ENCODE measurements at regions not wholly inside any gene's neighbourhood (a gene's known extent, or its start where the extent isn't known, plus 50 kb on each side); places are given as distances from the start of the nearest gene placed in this dataset.
"Not testable (repeated sequence)": the region's sequence is repeated elsewhere in the genome, so short reads cannot be mapped to it uniquely, and the experiment has no call there.

DNA sequence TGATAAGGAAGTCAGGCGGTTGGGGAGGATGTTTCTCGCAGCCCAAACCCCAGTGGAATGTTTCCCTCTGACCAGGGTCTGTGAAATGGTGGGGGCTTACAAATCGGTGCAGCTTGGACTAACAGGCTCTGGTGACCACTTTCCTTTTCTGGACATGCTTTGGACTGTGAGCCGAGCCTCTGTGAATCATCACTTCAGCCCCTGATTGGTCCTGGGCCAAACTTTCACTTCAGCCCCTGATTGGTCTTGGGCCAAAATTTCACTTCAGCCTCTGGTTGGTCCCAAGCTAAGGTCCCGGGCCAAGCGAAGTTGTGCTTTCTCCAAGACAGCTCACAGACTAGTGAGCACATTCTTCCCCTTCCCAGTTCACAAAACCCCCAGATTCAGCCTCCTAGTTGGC is 223.7 kb upstream of the ANKRD20A1 start:
- CTCF ChIA-PET; H3K4me3 ChIP-seq (ENCODE audit: low read depth, low read length); intact Hi-C loops (cut with micrococcal nuclease; ENCODE audit: unreplicated experiment); H3K27me3 Mint-ChIP-seq (ENCODE audit: insufficient read depth, unreplicated experiment); DNase-seq; H3K36me3 ChIP-seq (ENCODE audit: control insufficient read depth, insufficient read depth, low read length); BruUV-seq (replicated peaks); H3K36me3 Mint-ChIP-seq (ENCODE audit: insufficient read depth, unreplicated experiment); H3K4me1 Mint-ChIP-seq (ENCODE audit: low read depth, unreplicated experiment); POLR2A ChIA-PET; H3K9me3 ChIP-seq; H3K4me1 ChIP-seq; H3K27me3 ChIP-seq (replicated peaks; ENCODE audit: control insufficient read depth, insufficient read depth, low read length); H3K4me3 Mint-ChIP-seq (ENCODE audit: unreplicated experiment); H3K27ac Mint-ChIP-seq (ENCODE audit: unreplicated experiment); H3K9me3 Mint-ChIP-seq (ENCODE audit: unreplicated experiment): not testable (repeated sequence)

DNA sequence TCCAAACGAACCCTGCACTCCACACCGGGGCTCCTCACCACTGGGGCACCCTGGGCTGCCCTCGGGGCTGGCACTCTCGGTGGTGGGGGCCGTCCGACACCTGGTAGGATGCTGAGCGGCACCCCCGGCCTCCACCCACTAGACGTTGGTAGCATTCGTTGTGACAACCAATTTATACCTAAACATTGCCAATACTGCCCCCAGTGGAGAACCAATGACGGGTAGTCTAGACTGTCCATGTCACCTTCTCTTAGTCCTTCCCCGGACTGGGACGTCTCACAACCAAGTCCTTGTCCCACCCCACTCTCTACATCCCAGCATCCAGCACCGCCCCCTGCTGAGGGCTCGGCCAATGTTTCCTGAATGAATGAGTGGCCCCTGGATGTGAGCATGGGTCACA is 246.8 kb upstream of the ANKRD20A1 start:
- CTCF ChIA-PET; H3K27me3 ChIP-seq (replicated peaks; ENCODE audit: control insufficient read depth, insufficient read depth, low read length); POLR2A ChIA-PET; H3K4me1 ChIP-seq; DNase-seq; H3K4me3 Mint-ChIP-seq (ENCODE audit: unreplicated experiment); H3K9me3 ChIP-seq; H3K4me1 Mint-ChIP-seq (ENCODE audit: low read depth, unreplicated experiment); H3K27ac Mint-ChIP-seq (ENCODE audit: unreplicated experiment); H3K9me3 Mint-ChIP-seq (ENCODE audit: unreplicated experiment); H3K27me3 Mint-ChIP-seq (ENCODE audit: insufficient read depth, unreplicated experiment); H3K36me3 Mint-ChIP-seq (ENCODE audit: insufficient read depth, unreplicated experiment); BruUV-seq (replicated peaks); H3K36me3 ChIP-seq (ENCODE audit: control insufficient read depth, insufficient read depth, low read length); H3K4me3 ChIP-seq (ENCODE audit: low read depth, low read length); intact Hi-C loops (cut with micrococcal nuclease; ENCODE audit: unreplicated experiment): not testable (repeated sequence)

DNA sequence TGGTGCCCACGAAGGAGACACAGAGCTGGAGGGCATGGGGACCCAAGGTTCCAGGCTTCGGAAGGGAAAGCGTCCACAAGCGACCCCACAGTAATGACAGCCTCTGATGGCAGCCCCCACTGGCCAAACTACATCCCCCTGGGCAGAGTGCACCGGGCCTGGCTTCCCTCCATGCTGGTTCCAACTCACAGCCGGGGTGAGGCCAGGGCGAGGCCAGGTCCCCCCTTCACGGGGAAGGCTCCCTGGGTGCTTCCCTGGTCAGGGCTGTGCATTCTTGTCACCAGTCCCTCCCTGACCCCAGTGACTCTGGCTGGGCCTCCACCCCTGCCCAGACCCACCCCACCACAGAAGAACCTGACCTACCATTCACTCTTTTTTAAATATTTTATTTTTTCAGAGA is 248.9 kb upstream of the ANKRD20A1 start:
- H3K27me3 Mint-ChIP-seq (ENCODE audit: insufficient read depth, unreplicated experiment); H3K4me1 Mint-ChIP-seq (ENCODE audit: low read depth, unreplicated experiment); H3K36me3 Mint-ChIP-seq (ENCODE audit: insufficient read depth, unreplicated experiment); H3K9me3 Mint-ChIP-seq (ENCODE audit: unreplicated experiment); intact Hi-C loops (cut with micrococcal nuclease; ENCODE audit: unreplicated experiment); H3K36me3 ChIP-seq (ENCODE audit: control insufficient read depth, insufficient read depth, low read length); POLR2A ChIA-PET; H3K27me3 ChIP-seq (replicated peaks; ENCODE audit: control insufficient read depth, insufficient read depth, low read length); H3K4me1 ChIP-seq; H3K4me3 Mint-ChIP-seq (ENCODE audit: unreplicated experiment); BruUV-seq (replicated peaks); H3K4me3 ChIP-seq (ENCODE audit: low read depth, low read length); H3K27ac Mint-ChIP-seq (ENCODE audit: unreplicated experiment); CTCF ChIA-PET; H3K9me3 ChIP-seq; DNase-seq: not testable (repeated sequence)

DNA sequence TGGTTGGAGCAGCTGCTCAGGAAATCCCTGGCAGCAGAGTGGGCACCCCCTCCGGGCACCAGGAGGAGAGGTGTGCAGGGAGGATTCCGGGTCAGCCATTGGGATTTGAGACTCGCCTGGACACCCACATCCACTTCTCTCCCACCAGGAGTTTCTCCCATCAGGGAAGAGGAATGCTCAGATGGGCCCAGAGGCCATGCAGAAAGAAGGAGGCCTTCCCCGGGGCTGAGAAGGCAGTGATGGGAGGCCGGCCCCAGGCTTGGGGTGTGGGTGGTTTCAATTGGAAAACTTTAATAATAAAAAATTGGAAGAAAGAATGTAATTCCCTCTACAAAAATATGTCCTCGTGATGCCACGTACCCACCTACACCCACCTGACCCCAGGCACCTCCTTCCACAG is 249.3 kb upstream of the ANKRD20A1 start:
- H3K4me3 Mint-ChIP-seq (ENCODE audit: unreplicated experiment); H3K36me3 Mint-ChIP-seq (ENCODE audit: insufficient read depth, unreplicated experiment); POLR2A ChIA-PET; H3K9me3 Mint-ChIP-seq (ENCODE audit: unreplicated experiment); H3K27ac Mint-ChIP-seq (ENCODE audit: unreplicated experiment); H3K4me3 ChIP-seq (ENCODE audit: low read depth, low read length); DNase-seq; H3K4me1 Mint-ChIP-seq (ENCODE audit: low read depth, unreplicated experiment); H3K36me3 ChIP-seq (ENCODE audit: control insufficient read depth, insufficient read depth, low read length); BruUV-seq (replicated peaks); H3K9me3 ChIP-seq; H3K27me3 Mint-ChIP-seq (ENCODE audit: insufficient read depth, unreplicated experiment); intact Hi-C loops (cut with micrococcal nuclease; ENCODE audit: unreplicated experiment); CTCF ChIA-PET; H3K27me3 ChIP-seq (replicated peaks; ENCODE audit: control insufficient read depth, insufficient read depth, low read length); H3K4me1 ChIP-seq: not testable (repeated sequence)

DNA sequence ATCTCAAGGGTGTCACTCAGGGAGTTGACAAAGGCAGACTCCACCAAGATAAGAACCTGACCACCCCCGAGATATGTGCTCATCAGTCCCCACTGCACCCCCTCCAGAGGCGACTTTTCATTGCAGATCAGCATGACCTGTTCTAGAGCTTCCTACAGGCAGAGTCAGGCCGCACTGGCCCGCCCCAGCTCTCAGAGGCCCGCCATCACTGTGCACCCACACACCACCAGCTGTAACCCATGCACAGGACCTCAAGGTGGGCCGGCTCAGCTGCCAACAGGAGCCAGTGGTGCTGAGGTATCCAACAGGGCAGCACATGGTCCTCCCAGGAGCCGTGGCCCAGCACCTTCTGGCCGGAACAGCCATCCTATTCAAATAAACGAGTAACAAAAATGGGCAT is 253.6 kb upstream of the ANKRD20A1 start:
- H3K4me3 ChIP-seq (ENCODE audit: low read depth, low read length); H3K4me1 ChIP-seq; H3K27me3 ChIP-seq (replicated peaks; ENCODE audit: control insufficient read depth, insufficient read depth, low read length); intact Hi-C loops (cut with micrococcal nuclease; ENCODE audit: unreplicated experiment); H3K4me3 Mint-ChIP-seq (ENCODE audit: unreplicated experiment); H3K9me3 ChIP-seq; H3K27me3 Mint-ChIP-seq (ENCODE audit: insufficient read depth, unreplicated experiment); H3K36me3 Mint-ChIP-seq (ENCODE audit: insufficient read depth, unreplicated experiment); H3K9me3 Mint-ChIP-seq (ENCODE audit: unreplicated experiment); CTCF ChIA-PET; H3K36me3 ChIP-seq (ENCODE audit: control insufficient read depth, insufficient read depth, low read length); DNase-seq; H3K27ac Mint-ChIP-seq (ENCODE audit: unreplicated experiment); BruUV-seq (replicated peaks); H3K4me1 Mint-ChIP-seq (ENCODE audit: low read depth, unreplicated experiment); POLR2A ChIA-PET: not testable (repeated sequence)

DNA sequence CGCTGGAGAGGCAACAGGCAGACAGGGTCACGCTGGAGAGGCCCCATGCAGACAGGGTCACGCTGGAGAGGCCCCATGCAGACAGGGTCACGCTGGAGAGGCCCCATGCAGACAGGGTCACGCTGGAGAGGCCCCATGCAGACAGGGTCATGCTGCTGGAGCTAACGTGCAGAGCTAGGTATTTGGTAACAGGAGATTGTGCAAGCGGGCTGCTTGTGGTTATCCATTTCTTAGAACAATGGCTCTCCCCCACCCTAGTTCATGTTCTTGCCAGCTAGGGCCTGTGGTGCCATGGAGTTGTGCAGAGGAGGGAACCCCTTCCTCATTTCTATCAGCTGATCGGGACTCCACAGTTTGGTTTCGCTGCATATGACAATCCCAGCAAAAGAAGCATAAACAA is 255.1 kb upstream of the ANKRD20A1 start:
- H3K36me3 ChIP-seq (ENCODE audit: control insufficient read depth, insufficient read depth, low read length); H3K4me1 ChIP-seq; H3K4me3 ChIP-seq (ENCODE audit: low read depth, low read length); H3K4me3 Mint-ChIP-seq (ENCODE audit: unreplicated experiment); DNase-seq; CTCF ChIA-PET; H3K27me3 ChIP-seq (replicated peaks; ENCODE audit: control insufficient read depth, insufficient read depth, low read length); H3K4me1 Mint-ChIP-seq (ENCODE audit: low read depth, unreplicated experiment); intact Hi-C loops (cut with micrococcal nuclease; ENCODE audit: unreplicated experiment); POLR2A ChIA-PET; H3K27me3 Mint-ChIP-seq (ENCODE audit: insufficient read depth, unreplicated experiment); H3K9me3 Mint-ChIP-seq (ENCODE audit: unreplicated experiment); BruUV-seq (replicated peaks); H3K27ac Mint-ChIP-seq (ENCODE audit: unreplicated experiment); H3K36me3 Mint-ChIP-seq (ENCODE audit: insufficient read depth, unreplicated experiment); H3K9me3 ChIP-seq: not testable (repeated sequence)

DNA sequence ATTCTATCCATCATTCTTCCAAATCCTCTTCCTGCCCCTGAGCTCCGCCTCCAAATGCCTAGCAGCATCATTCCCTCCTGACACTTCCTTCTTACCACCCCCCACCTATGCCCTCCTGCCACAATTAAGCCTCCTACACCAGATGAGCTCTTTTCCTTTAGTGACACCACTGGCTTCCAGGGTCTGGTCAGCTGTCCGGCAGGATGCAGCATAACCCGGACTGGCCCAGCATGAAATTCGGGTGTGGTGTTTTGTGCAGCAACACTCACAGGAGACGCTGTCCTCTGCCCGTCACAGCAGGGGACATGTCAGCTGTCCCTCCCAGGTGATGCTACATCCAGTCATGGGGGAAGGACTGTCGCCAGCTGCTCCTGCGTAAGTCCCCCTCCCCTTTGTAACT is 266.3 kb upstream of the ANKRD20A1 start:
- H3K36me3 Mint-ChIP-seq (ENCODE audit: insufficient read depth, unreplicated experiment); H3K27ac Mint-ChIP-seq (ENCODE audit: unreplicated experiment); POLR2A ChIA-PET; H3K27me3 ChIP-seq (replicated peaks; ENCODE audit: control insufficient read depth, insufficient read depth, low read length); H3K4me3 ChIP-seq (ENCODE audit: low read depth, low read length); CTCF ChIA-PET; H3K9me3 Mint-ChIP-seq (ENCODE audit: unreplicated experiment); H3K27me3 Mint-ChIP-seq (ENCODE audit: insufficient read depth, unreplicated experiment); intact Hi-C loops (cut with micrococcal nuclease; ENCODE audit: unreplicated experiment); H3K4me1 Mint-ChIP-seq (ENCODE audit: low read depth, unreplicated experiment); H3K4me3 Mint-ChIP-seq (ENCODE audit: unreplicated experiment); H3K9me3 ChIP-seq; DNase-seq; BruUV-seq (replicated peaks); H3K4me1 ChIP-seq; H3K36me3 ChIP-seq (ENCODE audit: control insufficient read depth, insufficient read depth, low read length): not testable (repeated sequence)

All from Caco-2 (cell line).